Adrenal gland (tissue), 5 donors: ENCODE measurements at regions not wholly inside any gene's neighbourhood (a gene's known extent, or its start where the extent isn't known, plus 50 kb on each side); places are given as distances from the start of the nearest gene placed in this dataset.

Experiments used
- POLR2A ChIP-seq, 2 donors: fragments of 450-650 bp; IDR thresholded peaks; one replicate each; pipeline ENCODE4 v1.6.1; 2017; ENCODE audit warnings: antibody characterized with exemption in 2 of 2, mild to moderate bottlenecking in 2 of 2, moderate library complexity in 1 of 2
- TF ChIP-seq, protein P1 (sequence below), 6 experiments: fragments of 450-650 bp in 4 of 6; fragments of 200-600 bp in 2 of 6; sonication (generic) in 1 of 6; IDR thresholded peaks; 1 replicate in 5 of 6; 2 replicates in 1 of 6; pipeline versions ENCODE4 v1.5.1 to v1.8.0; 2016 to 2021; ENCODE audit warnings: antibody characterized with exemption in 6 of 6, mild to moderate bottlenecking in 2 of 6, moderate library complexity in 1 of 6
- donor health status: DM: no; HTN: no; CAD: no.

- TF ChIP-seq, protein P1, sequence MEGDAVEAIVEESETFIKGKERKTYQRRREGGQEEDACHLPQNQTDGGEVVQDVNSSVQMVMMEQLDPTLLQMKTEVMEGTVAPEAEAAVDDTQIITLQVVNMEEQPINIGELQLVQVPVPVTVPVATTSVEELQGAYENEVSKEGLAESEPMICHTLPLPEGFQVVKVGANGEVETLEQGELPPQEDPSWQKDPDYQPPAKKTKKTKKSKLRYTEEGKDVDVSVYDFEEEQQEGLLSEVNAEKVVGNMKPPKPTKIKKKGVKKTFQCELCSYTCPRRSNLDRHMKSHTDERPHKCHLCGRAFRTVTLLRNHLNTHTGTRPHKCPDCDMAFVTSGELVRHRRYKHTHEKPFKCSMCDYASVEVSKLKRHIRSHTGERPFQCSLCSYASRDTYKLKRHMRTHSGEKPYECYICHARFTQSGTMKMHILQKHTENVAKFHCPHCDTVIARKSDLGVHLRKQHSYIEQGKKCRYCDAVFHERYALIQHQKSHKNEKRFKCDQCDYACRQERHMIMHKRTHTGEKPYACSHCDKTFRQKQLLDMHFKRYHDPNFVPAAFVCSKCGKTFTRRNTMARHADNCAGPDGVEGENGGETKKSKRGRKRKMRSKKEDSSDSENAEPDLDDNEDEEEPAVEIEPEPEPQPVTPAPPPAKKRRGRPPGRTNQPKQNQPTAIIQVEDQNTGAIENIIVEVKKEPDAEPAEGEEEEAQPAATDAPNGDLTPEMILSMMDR (IDR thresholded peaks at IDR 0.05), result no peak
- TF ChIP-seq POLR2A (IDR thresholded peaks at IDR 0.05), result no peak
Observed at GRCh38 chr2:38159597-38159996, 83.6 kb upstream of the CYP1B1 start.
